ENCODE measurements at regions not wholly inside any gene's neighbourhood (a gene's known extent, or its start where the extent isn't known, plus 50 kb on each side); places are given as distances from the start of the nearest gene placed in this dataset.
"Not testable (repeated sequence)": the region's sequence is repeated elsewhere in the genome, so short reads cannot be mapped to it uniquely, and the experiment has no call there.

GRCh38 chrX:103428525-103428924 lies 52.2 kb downstream of the BEX3 start:
- DNase-seq (ENCODE audit: low spot score), result no peak
- intact Hi-C loops (cut with DNase I), result no loop called here

- DNase-seq (ENCODE audit: low spot score); intact Hi-C loops (cut with DNase I): not testable (repeated sequence)
These were observed 52.7 kb downstream of the BEX3 start for GRCh38 chrX:103429026-103429425.

- intact Hi-C loops (cut with DNase I), result no loop called here
- DNase-seq (ENCODE audit: low spot score), result no peak
These were observed 55.0 kb downstream of the BEX3 start for GRCh38 chrX:103431316-103431715.

GRCh38 chrX:103432841-103433240 lies 56.5 kb downstream of the BEX3 start:
- intact Hi-C loops (cut with DNase I); DNase-seq (ENCODE audit: low spot score): not testable (repeated sequence)

- intact Hi-C loops (cut with DNase I), result no loop called here
- DNase-seq (ENCODE audit: low spot score), result no peak
These were observed 61.0 kb downstream of the BEX3 start for GRCh38 chrX:103437147-103437873.

GRCh38 chrX:103439161-103439560 lies 62.8 kb downstream of the BEX3 start:
- intact Hi-C loops (cut with DNase I), result loop anchor here (2.0 kb wide), 1 partner anchor 56 kb away; no protein-coding TSS in a partner anchor
- no peak for DNase-seq (ENCODE audit: low spot score)

- DNase-seq (ENCODE audit: low spot score), result no peak
- intact Hi-C loops (cut with DNase I), result no loop called here
These were observed 64.3 kb downstream of the BEX3 start for GRCh38 chrX:103440621-103441020.

GRCh38 chrX:103441878-103442535 lies 65.7 kb downstream of the BEX3 start:
- intact Hi-C loops (cut with DNase I), result no loop called here

GRCh38 chrX:103442536-103442901 lies 66.2 kb downstream of the BEX3 start:
- intact Hi-C loops (cut with DNase I), result no loop called here
- no peak for DNase-seq (ENCODE audit: low spot score)

More at GRCh38 chrX:103441878-103442535, 65.7 kb downstream of the BEX3 start:
- no peak for DNase-seq (ENCODE audit: low spot score)

GRCh38 chrX:103446665-103447302 lies 70.4 kb downstream of the BEX3 start:
- DNase-seq (ENCODE audit: low spot score), result no peak
- intact Hi-C loops (cut with DNase I), result no loop called here

Measured in cardiac septum (tissue), 1 donor.